Brain microvascular endothelial cell (primary cell): ENCODE measurements at regions not wholly inside any gene's neighbourhood (a gene's known extent, or its start where the extent isn't known, plus 50 kb on each side); places are given as distances from the start of the nearest gene placed in this dataset.

Experiments
- DNase-seq: peaks from one replicate; pipeline ENCODE4 v3.0.0-alpha.2; 2020
- H3K27ac ChIP-seq: fragments of 250-450 bp; sonication (Bioruptor Pico); 2 replicates; pipeline ENCODE4 v1.5.1; 2020; ENCODE audit warnings: mild to moderate bottlenecking, moderate library complexity
- H3K27me3 ChIP-seq: fragments of 250-450 bp; sonication (Bioruptor Pico); replicated peaks from 2 replicates; pipeline ENCODE4 v1.5.1; 2020; ENCODE audit warnings: mild to moderate bottlenecking
- H3K36me3 ChIP-seq: fragments of 250-450 bp; sonication (Bioruptor Pico); replicated peaks from 2 replicates; pipeline ENCODE4 v1.5.1; 2020; ENCODE audit warnings: mild to moderate bottlenecking
- H3K4me3 ChIP-seq: 2 replicates; pipeline ENCODE4 v1.5.1; 2011; ENCODE audit warnings: low read depth, mild to moderate bottlenecking, control low read depth, low read length, moderate library complexity
- in situ Hi-C: cut with HindIII; loops from 2 replicates; pipeline ENCODE4 v1.10.0; 2017; ENCODE audit warnings: low sequenced_read_pairs, low pct_ligation_motif_present
- TF ChIP-seq, protein P1 (sequence below): IDR thresholded peaks from 2 replicates; pipeline ENCODE4 v1.5.1; 2011; ENCODE audit warnings: low read depth, mild to moderate bottlenecking, moderate library complexity, low read length, control low read depth, inconsistent platforms; ENCODE audit errors: missing control alignments

DNA sequence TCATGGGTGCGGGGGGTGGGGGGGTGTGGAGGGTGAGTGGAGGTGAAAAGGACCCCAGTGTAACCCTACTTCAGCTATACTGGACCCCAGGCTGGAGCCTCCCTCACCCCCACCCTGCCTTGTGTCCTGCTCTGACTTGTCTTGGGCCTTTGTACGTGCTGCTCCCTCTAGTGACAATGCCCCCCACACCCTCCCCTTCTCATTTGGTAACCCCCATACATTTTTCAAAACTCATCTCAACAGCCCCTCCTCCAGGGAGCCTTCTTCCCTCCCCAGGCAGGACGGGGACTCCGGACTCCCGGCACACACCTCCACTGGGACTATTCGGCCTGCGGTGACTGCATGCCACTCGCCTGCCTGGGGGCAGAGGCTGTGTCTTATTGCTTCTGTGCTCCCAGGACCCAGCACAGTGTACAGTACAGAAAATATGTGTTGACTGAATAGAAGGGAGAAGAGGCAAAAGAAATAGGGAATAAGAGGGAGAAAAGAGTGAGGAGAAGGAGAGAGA, 108.2 kb downstream of the VEGFA start:
- H3K27ac ChIP-seq = no peak overlapping the region
- no peak for DNase-seq

DNA sequence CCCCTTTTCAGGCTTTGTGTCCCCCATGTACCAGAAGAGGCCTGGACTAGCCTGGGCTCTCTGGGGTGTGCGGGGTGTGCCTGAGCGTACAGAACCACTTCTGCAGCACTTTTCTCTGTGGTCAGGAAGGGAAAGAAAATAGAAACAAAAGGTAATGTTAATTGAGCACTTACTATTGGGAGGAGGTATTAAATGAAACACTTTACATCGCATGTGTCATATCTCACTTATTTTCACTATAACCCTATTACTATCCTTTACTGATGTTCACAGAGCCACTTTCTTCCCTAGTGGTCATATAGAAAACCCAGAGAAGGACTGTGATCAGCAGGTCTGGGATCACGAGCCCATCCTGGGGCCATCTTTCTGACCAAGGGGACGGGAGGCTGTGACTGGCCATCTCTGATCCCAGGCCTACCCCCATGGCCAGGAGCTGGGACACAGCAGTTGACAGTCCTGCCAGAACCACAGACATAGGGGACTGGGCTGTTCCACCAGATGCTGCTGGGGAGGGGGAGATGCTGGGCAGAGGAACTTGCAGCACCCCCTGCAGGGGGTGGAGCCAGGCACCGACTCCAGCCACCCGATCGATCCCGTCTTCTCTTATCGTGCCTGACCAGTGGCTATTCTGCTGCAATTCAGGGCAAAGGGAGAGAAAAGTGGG, 107.6 kb downstream of the VEGFA start:
- in situ Hi-C loops = no loop called here
- no peak for DNase-seq
- Histone ChIP-seq H3K4me3 (no peak overlapping the region), H3K36me3 (no peaks in the 10 kb centered on the region), H3K27me3 (no peaks in the 10 kb centered on the region), H3K27ac (no peak overlapping the region)
- TF ChIP-seq, protein P1, sequence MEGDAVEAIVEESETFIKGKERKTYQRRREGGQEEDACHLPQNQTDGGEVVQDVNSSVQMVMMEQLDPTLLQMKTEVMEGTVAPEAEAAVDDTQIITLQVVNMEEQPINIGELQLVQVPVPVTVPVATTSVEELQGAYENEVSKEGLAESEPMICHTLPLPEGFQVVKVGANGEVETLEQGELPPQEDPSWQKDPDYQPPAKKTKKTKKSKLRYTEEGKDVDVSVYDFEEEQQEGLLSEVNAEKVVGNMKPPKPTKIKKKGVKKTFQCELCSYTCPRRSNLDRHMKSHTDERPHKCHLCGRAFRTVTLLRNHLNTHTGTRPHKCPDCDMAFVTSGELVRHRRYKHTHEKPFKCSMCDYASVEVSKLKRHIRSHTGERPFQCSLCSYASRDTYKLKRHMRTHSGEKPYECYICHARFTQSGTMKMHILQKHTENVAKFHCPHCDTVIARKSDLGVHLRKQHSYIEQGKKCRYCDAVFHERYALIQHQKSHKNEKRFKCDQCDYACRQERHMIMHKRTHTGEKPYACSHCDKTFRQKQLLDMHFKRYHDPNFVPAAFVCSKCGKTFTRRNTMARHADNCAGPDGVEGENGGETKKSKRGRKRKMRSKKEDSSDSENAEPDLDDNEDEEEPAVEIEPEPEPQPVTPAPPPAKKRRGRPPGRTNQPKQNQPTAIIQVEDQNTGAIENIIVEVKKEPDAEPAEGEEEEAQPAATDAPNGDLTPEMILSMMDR = no peak

More for the DNA sequence above, 108.2 kb downstream of the VEGFA start:
- H3K27me3 ChIP-seq = no peaks in the 10 kb centered on the region
- no peak overlapping the region for H3K4me3 ChIP-seq
- TF ChIP-seq, protein P1 = no peak
- in situ Hi-C loops = no loop called here
- no peaks in the 10 kb centered on the region for H3K36me3 ChIP-seq

DNA sequence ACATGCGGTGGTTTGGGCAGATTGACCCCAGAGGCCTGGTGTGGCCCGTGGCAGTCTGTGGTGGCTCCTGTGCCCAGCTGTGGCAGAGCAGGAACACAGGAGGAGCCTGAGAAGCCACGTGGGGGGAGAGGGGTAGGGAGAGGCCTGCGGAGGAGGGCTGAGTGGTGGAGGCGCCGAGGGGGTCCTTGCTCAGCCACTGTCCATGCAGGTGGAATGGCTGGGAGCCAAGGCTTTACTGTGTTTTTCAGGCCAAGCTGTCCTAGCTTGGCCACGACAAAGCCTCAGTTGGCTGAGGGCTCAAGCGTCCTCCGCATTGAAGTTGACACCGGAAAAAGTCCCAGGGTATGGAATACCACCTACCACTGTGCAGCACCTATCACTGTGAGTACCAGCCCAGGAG, 107.0 kb downstream of the VEGFA start:
- no peak for DNase-seq
- in situ Hi-C loops = no loop called here
- TF ChIP-seq, protein P1 = no peak
- no peak overlapping the region for H3K4me3 ChIP-seq
- H3K27me3 ChIP-seq = no peaks in the 10 kb centered on the region
- no peaks in the 10 kb centered on the region for H3K36me3 ChIP-seq
- no peak overlapping the region for H3K27ac ChIP-seq

DNA sequence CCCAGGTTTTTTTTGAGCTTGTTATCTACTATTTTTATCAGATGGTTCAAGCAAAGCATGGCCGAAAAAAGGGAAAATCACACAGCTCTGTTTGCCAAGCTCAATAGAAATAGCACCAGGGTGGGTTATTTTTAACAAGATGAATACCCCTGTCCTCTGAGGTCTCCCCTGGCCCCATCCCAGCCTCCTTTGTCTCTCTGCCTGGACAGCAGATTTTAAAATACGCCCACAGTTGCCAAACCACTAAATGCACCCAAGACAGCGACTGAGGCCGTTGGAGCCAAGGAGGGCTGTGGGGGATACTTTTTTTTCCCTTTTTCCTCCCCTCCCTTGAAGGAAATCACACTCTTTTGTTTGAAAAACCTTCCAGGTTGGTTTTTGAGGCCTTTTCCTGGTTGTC, 106.6 kb downstream of the VEGFA start:
- in situ Hi-C loops = no loop called here
- TF ChIP-seq, protein P1 = no peak

DNA sequence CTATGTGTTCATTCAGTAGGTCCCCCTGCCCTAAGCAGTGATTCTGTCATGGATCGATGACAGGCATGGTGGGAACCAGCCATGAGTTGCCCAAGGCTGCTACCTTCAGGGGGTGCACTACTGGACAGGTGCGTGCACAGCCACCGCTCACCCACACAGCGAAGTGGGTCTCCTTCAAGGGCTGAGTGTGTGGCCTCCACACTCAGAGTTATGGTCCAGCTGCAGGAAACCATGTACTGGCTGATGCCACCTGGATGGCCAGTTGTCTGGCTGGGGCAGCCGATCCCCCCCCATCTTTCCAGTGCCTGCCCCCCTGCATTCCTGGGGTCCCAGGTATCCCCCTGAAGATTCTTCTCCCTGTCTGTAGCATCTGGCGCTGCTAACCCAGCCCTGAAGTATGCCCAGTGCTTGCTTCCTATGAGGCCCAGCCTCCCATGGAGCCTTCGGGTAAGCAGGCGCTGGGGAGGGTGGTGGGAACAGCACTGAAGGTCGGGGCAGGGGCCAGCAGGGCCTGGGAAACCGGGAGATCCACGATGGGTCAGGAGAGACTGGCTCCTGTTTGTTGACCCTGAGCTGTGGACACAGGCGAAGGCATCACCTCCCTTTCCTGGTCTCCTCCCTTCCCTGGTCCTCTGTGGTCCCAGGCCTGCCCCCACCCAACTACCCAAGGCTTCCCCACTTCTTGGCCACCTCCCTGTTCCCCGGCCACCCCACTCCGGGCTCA, 106.0 kb downstream of the VEGFA start:
- TF ChIP-seq, protein P1 = no peak
- Histone ChIP-seq H3K27ac (no peak overlapping the region), H3K36me3 (no peaks in the 10 kb centered on the region), H3K4me3 (no peak overlapping the region), H3K27me3 (peaks cover 4% of the 10 kb centered on the region)
- no peak for DNase-seq
- in situ Hi-C loops = no loop called here

More for the DNA sequence above, 106.6 kb downstream of the VEGFA start:
- H3K4me3 ChIP-seq = no peak overlapping the region
- DNase-seq = no peak
- H3K27me3 ChIP-seq = no peaks in the 10 kb centered on the region
- no peaks in the 10 kb centered on the region for H3K36me3 ChIP-seq
- H3K27ac ChIP-seq = no peak overlapping the region
